Mesenchymal stem cell (in vitro differentiated cells and primary cell): ENCODE measurements at regions not wholly inside any gene's neighbourhood (a gene's known extent, or its start where the extent isn't known, plus 50 kb on each side); places are given as distances from the start of the nearest gene placed in this dataset.

ENCODE experiments used
- DNase-seq: peaks from one replicate; pipeline ENCODE4 v3.0.0-alpha.2; 2013
- H2AFZ ChIP-seq: one replicate; pipeline ENCODE4 v1.6.1; 2013; ENCODE audit warnings: low read depth, mild to moderate bottlenecking, control low read depth, inconsistent platforms, low read length, moderate library complexity
- H2AK5ac ChIP-seq: 2 replicates; pipeline ENCODE4 v1.6.1; 2013; ENCODE audit warnings: low read length, moderate library complexity, mild to moderate bottlenecking, inconsistent platforms; ENCODE audit not compliant: severe bottlenecking
- H2BK120ac ChIP-seq: one replicate; pipeline ENCODE4 v1.6.1; 2013; ENCODE audit warnings: low read depth, mild to moderate bottlenecking, inconsistent platforms, low read length, moderate library complexity
- H2BK12ac ChIP-seq, 2 experiments: one replicate each; pipeline ENCODE4 v1.6.1; 2013; ENCODE audit warnings: inconsistent platforms in 2 of 2, low read length in 2 of 2, mild to moderate bottlenecking in 2 of 2, moderate library complexity in 2 of 2, control low read depth in 1 of 2
- H2BK15ac ChIP-seq: one replicate; pipeline ENCODE4 v1.6.1; 2013; ENCODE audit warnings: mild to moderate bottlenecking, low read depth, inconsistent platforms; ENCODE audit not compliant: poor library complexity, severe bottlenecking
- H2BK5ac ChIP-seq: 2 replicates; pipeline ENCODE4 v1.6.1; 2013; ENCODE audit warnings: low read depth, mild to moderate bottlenecking, low read length, control low read depth, inconsistent platforms; ENCODE audit not compliant: poor library complexity, severe bottlenecking
- H3K14ac ChIP-seq, 2 experiments: one replicate each; pipeline ENCODE4 v1.6.1; 2013; ENCODE audit warnings: inconsistent platforms in 2 of 2, low read length in 2 of 2, control low read depth in 1 of 2, mild to moderate bottlenecking in 1 of 2, moderate library complexity in 1 of 2
- H3K18ac ChIP-seq, 2 experiments: one replicate each; pipeline ENCODE4 v1.6.1; 2013; ENCODE audit warnings: inconsistent platforms in 2 of 2, low read length in 2 of 2, control low read depth in 1 of 2, low read depth in 1 of 2, mild to moderate bottlenecking in 1 of 2
- H3K23ac ChIP-seq, 2 experiments: one replicate each; pipeline ENCODE4 v1.6.1; 2013; ENCODE audit warnings: inconsistent platforms in 2 of 2, low read length in 2 of 2, mild to moderate bottlenecking in 2 of 2, moderate library complexity in 2 of 2, control low read depth in 1 of 2
- H3K27ac ChIP-seq: 2 replicates; pipeline ENCODE4 v1.5.1; 2013; ENCODE audit warnings: mild to moderate bottlenecking, moderate library complexity, low read length, control low read depth, inconsistent platforms; ENCODE audit not compliant: poor library complexity, severe bottlenecking
- H3K27me3 ChIP-seq, 2 experiments: 2 replicates each; pipeline versions ENCODE4 v1.6.1 to v1.7.0; 2013; ENCODE audit warnings: low read length in 2 of 2, mild to moderate bottlenecking in 2 of 2, moderate library complexity in 2 of 2, control low read depth in 1 of 2, inconsistent platforms in 1 of 2; ENCODE audit not compliant: control insufficient read depth in 1 of 2, insufficient read depth in 1 of 2
- H3K36me3 ChIP-seq, 2 experiments: 2 replicates each; pipeline versions ENCODE4 v1.6.1 to v1.7.0; 2013; ENCODE audit warnings: low read length in 2 of 2, control low read depth in 1 of 2, inconsistent platforms in 1 of 2, low read depth in 1 of 2, mild to moderate bottlenecking in 1 of 2; ENCODE audit not compliant: insufficient read depth in 2 of 2, control insufficient read depth in 1 of 2
- H3K4ac ChIP-seq, 2 experiments: one replicate each; pipeline ENCODE4 v1.6.1; 2013; ENCODE audit warnings: inconsistent platforms in 2 of 2, low read length in 2 of 2, mild to moderate bottlenecking in 2 of 2, moderate library complexity in 2 of 2, control low read depth in 1 of 2, low read depth in 1 of 2
- H3K4me1 ChIP-seq: 2 replicates; pipeline ENCODE4 v1.6.1; 2013; ENCODE audit warnings: low read depth, low read length, control low read depth; ENCODE audit not compliant: control insufficient read depth, insufficient read depth
- H3K4me2 ChIP-seq: 2 replicates; pipeline ENCODE4 v1.6.1; 2013; ENCODE audit warnings: low read length, mild to moderate bottlenecking, inconsistent platforms; ENCODE audit not compliant: poor library complexity, severe bottlenecking
- H3K4me3 ChIP-seq, 2 experiments: 2 replicates each; pipeline versions ENCODE4 v1.5.1 to v1.7.0; 2013; ENCODE audit warnings: low read length in 2 of 2, mild to moderate bottlenecking in 2 of 2, control low read depth in 1 of 2, low read depth in 1 of 2; ENCODE audit not compliant: insufficient read depth in 1 of 2
- H3K79me1 ChIP-seq: replicated peaks from 2 replicates; pipeline ENCODE4 v1.6.1; 2013; ENCODE audit warnings: mild to moderate bottlenecking, control low read depth, low read length, inconsistent platforms; ENCODE audit not compliant: poor library complexity, severe bottlenecking
- H3K9ac ChIP-seq: 2 replicates; pipeline ENCODE4 v1.7.0; 2013; ENCODE audit warnings: mild to moderate bottlenecking, low read length, moderate library complexity
- H3K9me3 ChIP-seq: 2 replicates; pipeline ENCODE4 v1.7.0; 2013; ENCODE audit warnings: mild to moderate bottlenecking, low read length; ENCODE audit not compliant: control insufficient read depth
- H4K8ac ChIP-seq: one replicate; pipeline ENCODE4 v1.6.1; 2013; ENCODE audit warnings: inconsistent platforms, mild to moderate bottlenecking, low read length, moderate library complexity
- H4K91ac ChIP-seq: one replicate; pipeline ENCODE4 v1.6.1; 2013; ENCODE audit warnings: mild to moderate bottlenecking, low read length, inconsistent platforms
- WGBS: methylation state at CpG from one replicate; pipeline ENCODE4 v1.1.7; 2013; ENCODE audit warnings: mixed read lengths; 5-methylcytosine and 5-hydroxymethylcytosine counted together

DNA sequence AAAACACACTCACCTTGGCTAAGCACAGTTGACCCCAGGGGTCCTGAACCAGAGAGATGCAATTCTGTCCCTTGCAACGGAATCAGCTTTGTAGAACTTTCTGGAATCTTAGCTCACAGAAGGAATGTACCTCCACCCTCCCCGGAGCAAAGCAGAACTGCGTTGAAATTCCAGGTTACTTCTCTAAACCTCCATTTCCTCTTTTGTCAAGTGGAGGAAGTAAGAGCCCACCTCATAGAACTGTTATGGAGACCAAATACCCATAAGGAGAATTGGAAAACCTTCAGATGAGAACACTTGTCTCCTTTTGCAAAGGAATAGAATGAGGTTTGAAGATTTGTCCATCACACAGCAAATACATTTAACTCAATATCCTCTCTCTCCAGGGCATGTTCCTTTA is 86.6 kb upstream of the RBBP6 start:
- Histone ChIP-seq H3K14ac (no peak overlapping the region), H3K4me1 (no peaks in the 10 kb centered on the region), H3K4me2 (no peak overlapping the region), H2AK5ac (no peak overlapping the region), H3K27me3 (peaks cover 0 to 4% of the 10 kb centered on the region in 2 experiments), H4K8ac (no peak overlapping the region), H3K4me3 (no peak overlapping the region), H3K79me1 (no peaks in the 10 kb centered on the region), H3K4ac (no peak overlapping the region), H3K27ac (no peak overlapping the region), H3K23ac (no peak overlapping the region), H4K91ac (no peak overlapping the region), H2AFZ (no peak overlapping the region), H3K18ac (no peak overlapping the region), H2BK5ac (no peak overlapping the region), H2BK12ac (no peak overlapping the region), H2BK120ac (no peak overlapping the region), H2BK15ac (no peak overlapping the region), H3K9ac (no peak overlapping the region), H3K9me3 (no peaks in the 10 kb centered on the region), H3K36me3 (no peaks in the 10 kb centered on the region)
- 50% methylated on average over 1 of the region's 3 CpGs for WGBS
- no peak for DNase-seq

- Histone ChIP-seq H3K4me1 (no peaks in the 10 kb centered on the region), H3K4me3 (no peak overlapping the region), H2BK12ac (no peak overlapping the region), H3K36me3 (no peaks in the 10 kb centered on the region), H3K9me3 (no peaks in the 10 kb centered on the region), H3K27ac (no peak overlapping the region), H3K79me1 (no peaks in the 10 kb centered on the region), H3K23ac (no peak overlapping the region), H2AFZ (no peak overlapping the region), H3K9ac (no peak overlapping the region), H4K91ac (no peak overlapping the region), H4K8ac (no peak overlapping the region), H3K4ac (no peak overlapping the region), H3K18ac (no peak overlapping the region), H2BK15ac (no peak overlapping the region), H3K27me3 (no peaks in the 10 kb centered on the region), H2AK5ac (no peak overlapping the region), H2BK120ac (no peak overlapping the region), H3K14ac (no peak overlapping the region), H3K4me2 (no peak overlapping the region), H2BK5ac (no peak overlapping the region)
- WGBS, result 45% methylated on average over 9 of the region's 10 CpGs
- no peak for DNase-seq
Measured at GRCh38 chr16:24463196-24463945, 76.0 kb upstream of the RBBP6 start.

DNA sequence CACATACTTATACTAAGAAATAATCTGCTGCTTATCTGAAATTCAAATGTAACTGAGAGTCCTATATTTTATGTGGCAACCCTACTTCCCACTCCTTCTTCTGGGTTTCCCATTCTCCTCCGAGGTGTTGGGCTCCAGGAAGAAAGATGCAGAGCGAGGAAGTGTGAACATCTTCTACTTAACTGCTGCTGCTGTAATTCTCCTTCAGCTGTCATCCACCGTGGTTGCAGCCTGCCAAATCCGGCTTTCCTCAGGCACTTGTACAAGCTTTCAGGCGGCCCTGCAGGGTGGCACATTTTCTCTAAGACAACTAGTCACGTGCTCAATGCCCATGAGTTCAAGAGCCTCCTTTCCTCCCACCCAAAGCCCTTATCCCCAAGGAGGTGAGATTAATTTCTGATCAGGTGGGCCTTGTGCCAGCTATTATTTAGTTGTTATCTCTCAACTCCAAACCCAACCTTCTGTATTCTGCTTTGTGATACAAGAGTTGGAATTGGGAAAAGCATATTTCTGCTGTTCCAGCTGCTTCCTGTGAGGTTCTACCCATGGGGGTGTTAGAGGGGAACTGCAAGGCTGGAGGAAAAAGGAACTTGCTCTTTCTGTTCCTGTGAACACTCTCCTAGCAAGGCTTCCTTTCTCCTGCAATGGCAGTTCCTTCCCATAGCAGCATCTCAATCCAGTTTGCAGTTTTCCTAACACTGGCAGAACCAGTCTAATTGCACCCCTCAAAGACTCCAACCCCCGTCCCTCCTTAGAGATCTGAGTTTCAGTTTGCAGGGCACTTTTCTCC is 67.6 kb upstream of the RBBP6 start:
- Histone ChIP-seq H3K4me2 (no peak overlapping the region), H3K4ac (no peak overlapping the region), H2BK12ac (no peak overlapping the region), H3K18ac (no peak overlapping the region), H2BK15ac (no peak overlapping the region), H2AFZ (no peak overlapping the region), H3K27me3 (no peaks in the 10 kb centered on the region), H3K9me3 (peaks cover 10% of the 10 kb centered on the region), H4K8ac (no peak overlapping the region), H4K91ac (no peak overlapping the region), H3K79me1 (no peaks in the 10 kb centered on the region), H3K27ac (no peak overlapping the region), H3K14ac (no peak overlapping the region), H3K4me1 (no peaks in the 10 kb centered on the region), H2AK5ac (no peak overlapping the region), H2BK120ac (no peak overlapping the region), H3K23ac (no peak overlapping the region), H3K36me3 (no peaks in the 10 kb centered on the region), H3K9ac (no peak overlapping the region), H2BK5ac (no peak overlapping the region), H3K4me3 (no peak overlapping the region)
- 75% methylated on average over 5 of the region's 7 CpGs for WGBS
- DNase-seq, result no peak

- H2BK12ac ChIP-seq, result no peak overlapping the region
- no peak overlapping the region for H3K27ac ChIP-seq
- H2BK5ac ChIP-seq, result no peak overlapping the region
- no peak overlapping the region for H3K4me3 ChIP-seq
- no peak overlapping the region for H3K18ac ChIP-seq
- H2AFZ ChIP-seq, result no peak overlapping the region
- H2BK15ac ChIP-seq, result no peak overlapping the region
- no peak for DNase-seq
- H3K79me1 ChIP-seq, result no peaks in the 10 kb centered on the region
- H3K9me3 ChIP-seq, result peaks cover 10% of the 10 kb centered on the region
- WGBS, result 71% methylated on average over 6 of the region's 6 CpGs
- no peak overlapping the region for H3K23ac ChIP-seq
- no peaks in the 10 kb centered on the region for H3K27me3 ChIP-seq
- no peaks in the 10 kb centered on the region for H3K36me3 ChIP-seq
- H4K8ac ChIP-seq, result no peak overlapping the region
- no peak overlapping the region for H2BK120ac ChIP-seq
- no peak overlapping the region for H2AK5ac ChIP-seq
- H3K4me1 ChIP-seq, result no peaks in the 10 kb centered on the region
- peak overlapping the region in 1 of 2 experiments; percentile 41 for H3K14ac ChIP-seq
- H3K9ac ChIP-seq, result no peak overlapping the region
- no peak overlapping the region for H3K4ac ChIP-seq
- no peak overlapping the region for H3K4me2 ChIP-seq
- H4K91ac ChIP-seq, result no peak overlapping the region
Measured at GRCh38 chr16:24477492-24477891, 61.9 kb upstream of the RBBP6 start.
